Choroid plexus epithelial cell (primary cell): ENCODE measurements at regions not wholly inside any gene's neighbourhood (a gene's known extent, or its start where the extent isn't known, plus 50 kb on each side); places are given as distances from the start of the nearest gene placed in this dataset.

Experiments
- DNase-seq: peaks from one replicate; pipeline ENCODE4 v3.0.0-alpha.2; 2010; ENCODE audit warnings: low read depth
- H3K4me3 ChIP-seq: 2 replicates; pipeline ENCODE4 v1.5.1; 2011; ENCODE audit warnings: low read depth, mild to moderate bottlenecking, control low read depth, low read length, moderate library complexity
- TF ChIP-seq, protein P1 (sequence below): conservative IDR thresholded peaks from 2 replicates; pipeline ENCODE4 v1.5.1; 2011; ENCODE audit warnings: low read depth, mild to moderate bottlenecking, control low read depth, inconsistent platforms, low read length, moderate library complexity

DNA sequence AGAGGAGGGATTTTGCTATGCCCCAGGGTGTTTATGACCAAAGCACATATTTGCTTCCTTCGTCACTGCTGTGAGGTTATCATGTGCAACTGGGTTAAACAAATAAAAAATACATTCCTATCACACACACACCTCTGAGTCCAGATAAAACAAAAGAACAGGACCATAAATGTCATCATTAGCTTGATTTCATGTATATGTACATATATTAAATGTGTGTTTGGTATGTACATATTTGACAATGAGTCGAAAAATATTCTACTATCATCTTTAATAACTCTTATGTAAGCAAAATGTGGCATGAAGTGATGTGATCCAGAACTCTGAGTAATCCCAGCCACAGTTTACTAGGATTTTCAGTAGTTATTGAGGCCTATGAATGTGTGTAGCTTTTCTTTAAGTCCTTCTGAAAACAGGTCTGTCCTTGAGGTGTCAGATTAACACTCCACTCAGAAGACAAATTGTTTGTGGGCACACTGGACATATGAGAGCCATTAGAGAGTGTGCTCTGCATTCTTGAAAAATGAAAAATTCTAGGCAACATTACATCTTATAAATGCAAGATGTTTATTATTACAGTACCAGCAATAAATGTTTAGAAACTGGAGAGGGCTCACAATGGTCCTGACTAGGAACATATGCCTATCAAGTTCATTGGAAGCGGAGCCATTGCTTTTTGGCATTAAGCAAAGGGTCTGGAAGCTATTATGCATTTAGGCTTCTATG lies 335.1 kb upstream of the SEMA3A start:
- H3K4me3 ChIP-seq: no peak overlapping the region
- TF ChIP-seq, protein P1, sequence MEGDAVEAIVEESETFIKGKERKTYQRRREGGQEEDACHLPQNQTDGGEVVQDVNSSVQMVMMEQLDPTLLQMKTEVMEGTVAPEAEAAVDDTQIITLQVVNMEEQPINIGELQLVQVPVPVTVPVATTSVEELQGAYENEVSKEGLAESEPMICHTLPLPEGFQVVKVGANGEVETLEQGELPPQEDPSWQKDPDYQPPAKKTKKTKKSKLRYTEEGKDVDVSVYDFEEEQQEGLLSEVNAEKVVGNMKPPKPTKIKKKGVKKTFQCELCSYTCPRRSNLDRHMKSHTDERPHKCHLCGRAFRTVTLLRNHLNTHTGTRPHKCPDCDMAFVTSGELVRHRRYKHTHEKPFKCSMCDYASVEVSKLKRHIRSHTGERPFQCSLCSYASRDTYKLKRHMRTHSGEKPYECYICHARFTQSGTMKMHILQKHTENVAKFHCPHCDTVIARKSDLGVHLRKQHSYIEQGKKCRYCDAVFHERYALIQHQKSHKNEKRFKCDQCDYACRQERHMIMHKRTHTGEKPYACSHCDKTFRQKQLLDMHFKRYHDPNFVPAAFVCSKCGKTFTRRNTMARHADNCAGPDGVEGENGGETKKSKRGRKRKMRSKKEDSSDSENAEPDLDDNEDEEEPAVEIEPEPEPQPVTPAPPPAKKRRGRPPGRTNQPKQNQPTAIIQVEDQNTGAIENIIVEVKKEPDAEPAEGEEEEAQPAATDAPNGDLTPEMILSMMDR: no peak
- DNase-seq: peak; percentile 78

DNA sequence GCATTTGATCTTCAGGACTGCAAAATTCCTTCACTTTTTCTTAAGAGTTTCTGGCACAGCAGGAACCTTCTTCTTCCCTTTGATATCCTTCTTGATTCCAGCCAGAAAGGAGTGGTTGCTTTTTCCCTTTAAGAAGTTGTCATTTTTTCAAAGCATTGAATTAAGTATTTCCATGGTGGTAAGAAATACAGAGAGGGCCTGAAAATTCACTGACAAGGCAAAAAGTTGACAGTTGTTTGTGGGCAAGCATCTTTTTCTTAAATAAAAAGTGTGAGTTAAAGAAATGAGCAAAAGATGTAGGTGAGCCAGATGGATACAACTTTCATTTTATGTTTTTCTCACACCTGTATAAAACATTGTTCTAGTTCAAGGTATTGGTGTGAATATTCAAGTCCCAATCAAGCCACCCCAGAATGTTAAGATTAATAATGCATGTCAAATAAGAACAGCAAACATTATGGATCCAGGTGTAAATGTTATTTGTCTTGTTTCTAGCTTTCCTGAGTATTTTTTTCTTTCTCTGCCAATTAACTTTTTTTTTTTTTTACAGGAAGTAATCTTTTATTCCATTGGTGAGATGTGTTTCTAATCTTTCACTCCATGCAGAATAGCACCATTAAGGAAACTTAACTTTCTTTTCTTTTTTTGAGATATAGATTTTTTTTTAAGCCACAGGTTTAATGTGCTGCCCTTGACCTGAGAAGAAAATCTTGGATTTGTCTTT lies 334.3 kb upstream of the SEMA3A start:
- H3K4me3 ChIP-seq: no peak overlapping the region
- TF ChIP-seq, protein P1: no peak
- DNase-seq: no peak

DNA sequence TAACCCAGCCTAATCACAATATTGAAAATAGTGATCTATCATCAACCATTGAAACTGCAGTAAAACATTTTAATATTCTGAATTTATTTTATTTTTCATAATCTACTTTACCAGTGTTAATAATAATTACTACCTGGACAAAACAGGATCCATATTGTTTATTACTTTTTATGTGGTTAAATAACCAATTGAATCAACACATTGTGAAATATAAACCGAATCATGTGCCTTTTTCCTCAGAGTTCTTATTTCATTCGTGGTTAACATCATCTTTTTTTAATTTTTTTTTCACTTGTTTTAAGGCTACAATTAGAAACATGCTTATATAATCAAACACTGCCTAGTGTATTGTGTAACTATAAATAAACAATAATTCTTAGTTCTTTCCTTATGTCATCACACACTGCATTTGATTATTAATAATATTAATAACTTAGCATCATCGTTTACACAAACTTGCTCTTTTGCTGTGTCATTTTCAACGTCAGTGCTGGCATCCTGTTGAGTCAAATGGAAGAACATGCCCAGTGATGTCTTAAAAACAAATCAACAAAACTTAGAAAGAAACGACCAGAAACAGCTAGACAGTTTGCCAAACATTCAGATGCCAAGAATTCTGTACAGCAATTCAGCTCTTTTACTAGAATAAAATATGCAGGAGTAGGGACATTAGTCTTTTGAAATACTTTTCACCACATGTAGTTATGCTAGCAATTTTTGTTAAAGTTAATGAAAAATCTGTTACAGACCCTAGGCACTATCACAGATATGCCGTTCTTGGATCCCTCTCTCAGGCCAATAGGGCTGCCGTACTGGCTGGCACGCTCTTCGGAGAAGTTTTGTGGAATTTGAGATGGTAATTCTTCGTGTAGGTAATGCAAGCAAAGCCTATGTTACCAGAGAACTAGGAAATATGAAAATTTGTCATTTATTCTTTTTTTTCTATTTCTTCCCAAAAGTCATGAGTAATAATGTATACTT lies 330.4 kb upstream of the SEMA3A start:
- TF ChIP-seq, protein P1: no peak
- H3K4me3 ChIP-seq: no peak overlapping the region
- DNase-seq: peak; percentile 86

DNA sequence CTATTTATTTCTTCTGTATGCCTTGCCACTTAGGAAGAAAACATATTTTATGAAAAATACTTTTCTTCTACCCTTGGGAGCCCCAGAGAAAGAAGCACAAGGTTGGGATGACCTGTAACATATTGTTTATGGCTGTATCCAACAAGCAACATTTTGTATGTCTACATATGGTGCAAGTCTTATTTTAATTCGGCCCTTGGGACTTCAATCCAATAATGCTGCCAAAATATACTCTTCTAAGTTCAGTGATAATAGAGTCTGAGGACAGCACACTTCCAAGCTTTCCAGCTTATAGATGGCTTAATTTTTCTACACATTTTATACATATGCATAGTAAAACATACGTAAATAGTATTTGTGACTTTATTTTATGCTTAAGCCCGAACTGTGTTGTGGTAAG lies 318.5 kb upstream of the SEMA3A start:
- H3K4me3 ChIP-seq: no peak overlapping the region
- TF ChIP-seq, protein P1: no peak
- DNase-seq: no peak

DNA sequence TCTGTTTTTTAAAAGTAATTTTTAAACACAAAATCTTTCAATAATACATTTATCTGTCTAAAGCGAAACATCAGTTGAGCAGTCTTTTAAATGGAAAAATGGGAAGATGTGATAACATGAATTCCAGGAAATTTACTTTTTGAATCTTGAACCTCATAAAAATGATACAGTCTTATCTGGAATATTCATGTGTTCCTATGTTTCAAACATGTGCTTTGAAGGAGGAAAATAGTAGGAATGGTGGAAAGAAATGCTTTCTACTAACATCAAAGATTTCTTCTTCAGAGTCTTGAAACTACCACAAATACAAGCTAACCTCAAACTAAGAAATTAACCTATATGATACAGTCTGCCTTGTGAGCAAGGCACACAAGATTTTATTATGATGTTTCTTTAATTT lies 317.5 kb upstream of the SEMA3A start:
- H3K4me3 ChIP-seq: no peak overlapping the region
- no peak for DNase-seq
- TF ChIP-seq, protein P1: no peak

DNA sequence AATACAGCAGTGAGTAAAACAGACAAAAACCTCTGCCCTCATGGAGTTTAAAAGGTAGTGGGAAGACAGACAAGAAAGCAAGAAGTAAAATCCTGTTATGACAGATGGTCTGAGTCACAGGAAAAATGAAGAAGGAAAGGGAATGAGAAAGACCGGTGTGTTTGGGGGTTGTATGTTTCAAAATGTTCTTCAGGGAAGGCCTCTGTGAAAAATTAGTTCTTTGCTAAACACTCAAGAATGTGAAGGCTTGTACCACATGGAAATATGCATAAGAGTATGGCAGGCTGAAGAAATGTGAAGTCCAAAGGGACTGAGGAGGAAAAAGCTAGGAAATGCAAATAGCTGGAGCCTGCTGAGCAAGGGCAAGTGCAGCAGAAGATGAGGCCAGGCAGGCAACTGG lies 315.9 kb upstream of the SEMA3A start:
- H3K4me3 ChIP-seq: no peak overlapping the region
- peak; percentile 65 for DNase-seq
- TF ChIP-seq, protein P1: no peak
